Left ventricle myocardium inferior (tissue), 1 donor: ENCODE measurements at regions not wholly inside any gene's neighbourhood (a gene's known extent, or its start where the extent isn't known, plus 50 kb on each side); places are given as distances from the start of the nearest gene placed in this dataset.

Experiments
- DNase-seq: peaks from one replicate; pipeline ENCODE4 v3.0.0-alpha.2; 2020
- H3K27ac ChIP-seq: fragments of 200-600 bp; replicated peaks from 2 replicates; pipeline ENCODE4 v1.8.0; 2021
- H3K27me3 ChIP-seq: fragments of 200-600 bp; 2 replicates; pipeline ENCODE4 v1.8.0; 2021; ENCODE audit warnings: low read depth
- H3K36me3 ChIP-seq: fragments of 200-600 bp; 2 replicates; pipeline ENCODE4 v1.8.0; 2021
- H3K4me1 ChIP-seq: fragments of 200-600 bp; 2 replicates; pipeline ENCODE4 v1.8.0; 2021
- H3K4me3 ChIP-seq: fragments of 200-600 bp; 2 replicates; pipeline ENCODE4 v1.8.0; 2021; ENCODE audit warnings: mild to moderate bottlenecking, moderate library complexity
- H3K9me3 ChIP-seq: fragments of 200-600 bp; replicated peaks from 2 replicates; pipeline ENCODE4 v1.8.0; 2021
- CTCF ChIP-seq: fragments of 200-600 bp; IDR thresholded peaks from 2 replicates; pipeline ENCODE4 v1.8.0; 2021; ENCODE audit warnings: antibody characterized with exemption, mild to moderate bottlenecking, borderline replicate concordance
- intact Hi-C: fragments of 100-400 bp; cut with micrococcal nuclease; formaldehyde crosslinking; loops from one replicate; pipeline ENCODE4 v1.11.0; 2022
- donor health status: DM: no; HTN: yes; CAD: no; lungs with severe emphysema.

GRCh38 chr2:59886759-59887158 lies 666.7 kb downstream of the BCL11A start:
- DNase-seq = no peak
- H3K27ac ChIP-seq = no peak overlapping the region
- H3K4me3 ChIP-seq = no peak overlapping the region
- H3K36me3 ChIP-seq = no peaks in the 10 kb centered on the region
- intact Hi-C loops = no loop called here
- H3K4me1 ChIP-seq = peaks cover 5% of the 10 kb centered on the region
- H3K9me3 ChIP-seq = no peaks in the 10 kb centered on the region
- no peak for TF ChIP-seq CTCF
- no peaks in the 10 kb centered on the region for H3K27me3 ChIP-seq

GRCh38 chr2:59885541-59885940 lies 667.9 kb downstream of the BCL11A start:
- Histone ChIP-seq H3K4me1 (peaks cover 5% of the 10 kb centered on the region), H3K4me3 (no peak overlapping the region), H3K36me3 (no peaks in the 10 kb centered on the region), H3K9me3 (no peaks in the 10 kb centered on the region), H3K27me3 (no peaks in the 10 kb centered on the region), H3K27ac (no peak overlapping the region)
- DNase-seq = no peak
- no peak for TF ChIP-seq CTCF
- intact Hi-C loops = no loop called here

- Histone ChIP-seq H3K4me1 (peaks cover 5% of the 10 kb centered on the region), H3K9me3 (no peaks in the 10 kb centered on the region)
- intact Hi-C loops = no loop called here
Measured at GRCh38 chr2:59884166-59884565, 669.3 kb downstream of the BCL11A start.

GRCh38 chr2:59882822-59883221 lies 670.6 kb downstream of the BCL11A start:
- Histone ChIP-seq H3K4me3 (no peak overlapping the region), H3K27me3 (no peaks in the 10 kb centered on the region), H3K27ac (no peak overlapping the region), H3K36me3 (no peaks in the 10 kb centered on the region), H3K4me1 (no peaks in the 10 kb centered on the region), H3K9me3 (no peaks in the 10 kb centered on the region)
- no peak for TF ChIP-seq CTCF
- DNase-seq = no peak
- intact Hi-C loops = no loop called here

More at GRCh38 chr2:59884166-59884565, 669.3 kb downstream of the BCL11A start:
- Histone ChIP-seq H3K27ac (no peak overlapping the region), H3K27me3 (no peaks in the 10 kb centered on the region), H3K4me3 (no peak overlapping the region), H3K36me3 (no peaks in the 10 kb centered on the region)
- no peak for DNase-seq
- no peak for TF ChIP-seq CTCF

- H3K36me3 ChIP-seq = no peaks in the 10 kb centered on the region
- no peak overlapping the region for H3K27ac ChIP-seq
- H3K4me1 ChIP-seq = no peaks in the 10 kb centered on the region
- TF ChIP-seq CTCF = no peak
- H3K27me3 ChIP-seq = no peaks in the 10 kb centered on the region
- H3K9me3 ChIP-seq = no peaks in the 10 kb centered on the region
- no peak for DNase-seq
- intact Hi-C loops = no loop called here
- H3K4me3 ChIP-seq = no peak overlapping the region
Measured at GRCh38 chr2:59882279-59882678, 671.2 kb downstream of the BCL11A start.

- no peaks in the 10 kb centered on the region for H3K9me3 ChIP-seq
- no peak for TF ChIP-seq CTCF
Measured at GRCh38 chr2:59881218-59881617, 672.2 kb downstream of the BCL11A start.

More at GRCh38 chr2:59881218-59881617, 672.2 kb downstream of the BCL11A start:
- Histone ChIP-seq H3K4me1 (no peaks in the 10 kb centered on the region), H3K27me3 (peaks cover 4% of the 10 kb centered on the region), H3K36me3 (no peaks in the 10 kb centered on the region), H3K4me3 (no peak overlapping the region), H3K27ac (no peak overlapping the region)
- DNase-seq = no peak
- intact Hi-C loops = no loop called here
